SK-N-SH treated with all-trans-retinoic acid at 6 μM for 48 hours (cell line): ENCODE measurements at regions not wholly inside any gene's neighbourhood (a gene's known extent, or its start where the extent isn't known, plus 50 kb on each side); places are given as distances from the start of the nearest gene placed in this dataset.

Experiments used
- ATAC-seq: fragments of 200-7000 bp; cut with Tn5 transposase; 3 replicates; pipeline ENCODE4 v1.9.1; 2020; ENCODE audit warnings: mild to moderate bottlenecking, moderate library complexity
- ARNTL ChIP-seq: fragments of 450-650 bp; formaldehyde crosslinking; IDR thresholded peaks from 2 replicates; pipeline ENCODE4 v1.5.0; 2020; ENCODE audit warnings: low read depth, mild to moderate bottlenecking, moderate library complexity, borderline replicate concordance
- BACH2 ChIP-seq: fragments of 250-450 bp; sonication (Bioruptor Pico); IDR thresholded peaks from 2 replicates; pipeline ENCODE4 v1.9.0; 2021; ENCODE audit warnings: mild to moderate bottlenecking, borderline replicate concordance
- CREB5 ChIP-seq: fragments of 250-450 bp; sonication (Bioruptor Pico); IDR thresholded peaks from 2 replicates; pipeline ENCODE4 v1.5.1; 2020; ENCODE audit warnings: low read depth, mild to moderate bottlenecking, moderate library complexity
- CSDC2 ChIP-seq: fragments of 250-450 bp; sonication (Bioruptor Pico); IDR thresholded peaks from 2 replicates; pipeline ENCODE4 v1.5.0; 2020; ENCODE audit warnings: mild to moderate bottlenecking, moderate library complexity
- CSRNP3 ChIP-seq: fragments of 250-450 bp; sonication (Bioruptor Pico); IDR thresholded peaks from 2 replicates; pipeline ENCODE4 v1.5.1; 2021; ENCODE audit warnings: mild to moderate bottlenecking, moderate library complexity
- ESRRG ChIP-seq: fragments of 250-450 bp; sonication (Bioruptor Pico); IDR thresholded peaks from 2 replicates; pipeline ENCODE4 v1.6.1; 2021; ENCODE audit warnings: mild to moderate bottlenecking
- GLIS3 ChIP-seq: fragments of 250-450 bp; sonication (Bioruptor Pico); IDR thresholded peaks from 2 replicates; pipeline ENCODE4 v1.5.0; 2020; ENCODE audit warnings: mild to moderate bottlenecking, moderate library complexity
- ISL1 ChIP-seq: fragments of 250-450 bp; sonication (Bioruptor Pico); IDR thresholded peaks from 2 replicates; pipeline ENCODE4 v2.1.2; 2022; ENCODE audit warnings: mild to moderate bottlenecking, moderate library complexity
- OSR1 ChIP-seq: fragments of 250-450 bp; sonication (Bioruptor Pico); IDR thresholded peaks from 2 replicates; pipeline ENCODE4 v1.8.0; 2022; ENCODE audit warnings: moderate library complexity, mild to moderate bottlenecking, inconsistent platforms
- PATZ1 ChIP-seq: fragments of 250-450 bp; sonication (Bioruptor Pico); IDR thresholded peaks from 2 replicates; pipeline ENCODE4 v1.8.0; 2020; ENCODE audit warnings: mild to moderate bottlenecking, moderate library complexity, borderline replicate concordance
- POU6F1 ChIP-seq: fragments of 250-450 bp; sonication (Bioruptor Pico); IDR thresholded peaks from 2 replicates; pipeline ENCODE4 v1.8.0; 2021; ENCODE audit warnings: low read depth, mild to moderate bottlenecking, moderate library complexity, borderline replicate concordance
- PPARA ChIP-seq: fragments of 250-450 bp; sonication (Bioruptor Pico); IDR thresholded peaks from 2 replicates; pipeline ENCODE4 v1.5.0; 2020; ENCODE audit warnings: mild to moderate bottlenecking, borderline replicate concordance
- RARB ChIP-seq: fragments of 250-450 bp; sonication (Bioruptor Pico); IDR thresholded peaks from 2 replicates; pipeline ENCODE4 v1.8.0; 2021; ENCODE audit warnings: mild to moderate bottlenecking, moderate library complexity
- SNAI2 ChIP-seq: fragments of 250-450 bp; sonication (Bioruptor Pico); IDR thresholded peaks from 2 replicates; pipeline ENCODE4 v1.5.0; 2020; ENCODE audit warnings: mild to moderate bottlenecking, moderate library complexity
- TCF4 ChIP-seq: fragments of 250-450 bp; sonication (Bioruptor Pico); IDR thresholded peaks from 2 replicates; pipeline ENCODE4 v1.8.0; 2021; ENCODE audit warnings: mild to moderate bottlenecking, moderate library complexity, borderline replicate concordance
- TOX ChIP-seq: fragments of 250-450 bp; sonication (Bioruptor Pico); IDR thresholded peaks from 2 replicates; pipeline ENCODE4 v1.8.0; 2021; ENCODE audit warnings: mild to moderate bottlenecking, moderate library complexity, borderline replicate concordance
- TSHZ2 ChIP-seq: fragments of 250-450 bp; sonication (Bioruptor Pico); IDR thresholded peaks from 2 replicates; pipeline ENCODE4 v1.5.0; 2020; ENCODE audit warnings: mild to moderate bottlenecking, moderate library complexity
- ZC3H10 ChIP-seq: fragments of 250-450 bp; sonication (Bioruptor Pico); IDR thresholded peaks from 2 replicates; pipeline ENCODE4 v1.5.1; 2021; ENCODE audit warnings: mild to moderate bottlenecking, moderate library complexity
- ZFP30 ChIP-seq: fragments of 450-650 bp; formaldehyde crosslinking; IDR thresholded peaks from 2 replicates; pipeline ENCODE4 v1.5.0; 2022; ENCODE audit warnings: mild to moderate bottlenecking, moderate library complexity
- ZNF565 ChIP-seq: fragments of 450-650 bp; formaldehyde crosslinking; conservative IDR thresholded peaks from 2 replicates; pipeline ENCODE4 v1.5.0; 2020; ENCODE audit warnings: low read depth, mild to moderate bottlenecking, moderate library complexity
- ZNF70 ChIP-seq: fragments of 450-650 bp; formaldehyde crosslinking; IDR thresholded peaks from 2 replicates; pipeline ENCODE4 v1.5.0; 2020; ENCODE audit warnings: mild to moderate bottlenecking, moderate library complexity
- ZNF8 ChIP-seq: fragments of 450-650 bp; formaldehyde crosslinking; IDR thresholded peaks from 2 replicates; pipeline ENCODE4 v1.5.0; 2020; ENCODE audit warnings: mild to moderate bottlenecking, moderate library complexity

- no peak for ATAC-seq
- TF ChIP-seq ZNF8 (no peak), TOX (CRISPR knock-in tag) (no peak), CREB5 (CRISPR knock-in tag) (no peak), POU6F1 (no peak), ARNTL (CRISPR knock-in tag) (no peak), ISL1 (no peak), ZC3H10 (no peak), TCF4 (CRISPR knock-in tag) (no peak), ESRRG (CRISPR knock-in tag) (no peak)
These were observed 55.4 kb upstream of the RASSF6 start for GRCh38 chr4:73675623-73676022.

- ATAC-seq = no peak; the same call in 2 of the 3 replicates
- TF ChIP-seq CREB5 (CRISPR knock-in tag) = no peak
- TF ChIP-seq TCF4 (CRISPR knock-in tag) = no peak
- no peak for TF ChIP-seq CSRNP3 (CRISPR knock-in tag)
- no peak for TF ChIP-seq ZNF70 (CRISPR knock-in tag)
- TF ChIP-seq OSR1 (CRISPR knock-in tag) = no peak
- TF ChIP-seq PATZ1 (CRISPR knock-in tag) = no peak
- TF ChIP-seq POU6F1 = no peak
- no peak for TF ChIP-seq SNAI2 (CRISPR knock-in tag)
- no peak for TF ChIP-seq RARB (CRISPR knock-in tag)
- no peak for TF ChIP-seq ZC3H10
- TF ChIP-seq ISL1 = no peak
- no peak for TF ChIP-seq ZNF565 (CRISPR knock-in tag)
- no peak for TF ChIP-seq ZFP30
- no peak for TF ChIP-seq GLIS3 (CRISPR knock-in tag)
- no peak for TF ChIP-seq CSDC2 (CRISPR knock-in tag)
- no peak for TF ChIP-seq PPARA (CRISPR knock-in tag)
- no peak for TF ChIP-seq TSHZ2 (CRISPR knock-in tag)
- TF ChIP-seq BACH2 (CRISPR knock-in tag) = no peak
- TF ChIP-seq TOX (CRISPR knock-in tag) = no peak
These were observed 55.9 kb upstream of the RASSF6 start for GRCh38 chr4:73676136-73676535.
